Spinal cord (tissue), 9 donors: ENCODE measurements at regions not wholly inside any gene's neighbourhood (a gene's known extent, or its start where the extent isn't known, plus 50 kb on each side); places are given as distances from the start of the nearest gene placed in this dataset.

ENCODE experiments used
- DNase-seq, 6 donors: peaks; one replicate each; pipeline versions ENCODE4 v3.0.0 to v3.0.0-alpha.2; 2013 to 2015; ENCODE audit warnings: low spot score in 6 of 6, low read depth in 4 of 6
- H3K27ac ChIP-seq: one replicate; pipeline ENCODE4 v1.5.1; 2013; ENCODE audit warnings: low read depth, low read length, control low read depth
- H3K27me3 ChIP-seq: one replicate; pipeline ENCODE4 v1.6.1; 2013; ENCODE audit warnings: low read length; ENCODE audit not compliant: control insufficient read depth, insufficient read depth
- H3K36me3 ChIP-seq: one replicate; pipeline ENCODE4 v1.6.1; 2013; ENCODE audit warnings: low read length; ENCODE audit not compliant: control insufficient read depth, insufficient read depth
- H3K4me1 ChIP-seq: one replicate; pipeline ENCODE4 v1.6.1; 2013; ENCODE audit warnings: low read length; ENCODE audit not compliant: control insufficient read depth, insufficient read depth
- H3K4me3 ChIP-seq: one replicate; pipeline ENCODE4 v1.5.1; 2013; ENCODE audit warnings: low read depth, low read length, control low read depth
- H3K9me3 ChIP-seq: one replicate; pipeline ENCODE4 v1.6.1; 2013; ENCODE audit warnings: low read length; ENCODE audit not compliant: control insufficient read depth, insufficient read depth
- WGBS: methylation state at CpG from one replicate; pipeline ENCODE4 v1.1.5; 2013; ENCODE audit warnings: missing lambda C conversion rate; ENCODE audit not compliant: insufficient coverage; 5-methylcytosine and 5-hydroxymethylcytosine counted together
- donor health status: healthy.

DNA sequence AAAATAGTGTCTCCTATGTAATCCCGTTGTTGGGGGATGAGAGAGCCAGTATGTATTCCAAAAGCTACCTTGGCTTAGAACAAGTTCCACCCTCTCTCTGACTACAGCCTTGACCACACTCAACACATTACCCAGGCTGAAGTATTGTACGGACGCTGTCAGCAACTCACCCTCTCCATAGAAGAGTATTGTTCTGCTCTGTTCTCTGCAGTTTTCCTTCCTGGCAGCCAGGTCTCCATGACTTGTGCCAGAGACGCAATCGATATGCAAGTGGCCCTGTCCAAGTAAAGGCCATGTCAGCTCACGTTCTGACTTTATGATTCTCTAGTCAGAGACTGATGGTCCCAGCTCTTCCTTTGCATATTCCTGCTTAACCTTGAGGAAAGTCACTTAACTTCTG lies 164.1 kb upstream of the SLCO3A1 start:
- no peak for DNase-seq
- Histone ChIP-seq H3K36me3 (no peaks in the 10 kb centered on the region), H3K9me3 (no peaks in the 10 kb centered on the region), H3K27me3 (no peaks in the 10 kb centered on the region), H3K4me3 (no peak overlapping the region), H3K27ac (no peak overlapping the region), H3K4me1 (peaks cover 1% of the 10 kb centered on the region)
- WGBS: 60% methylated on average over 5 of the region's 6 CpGs

DNA sequence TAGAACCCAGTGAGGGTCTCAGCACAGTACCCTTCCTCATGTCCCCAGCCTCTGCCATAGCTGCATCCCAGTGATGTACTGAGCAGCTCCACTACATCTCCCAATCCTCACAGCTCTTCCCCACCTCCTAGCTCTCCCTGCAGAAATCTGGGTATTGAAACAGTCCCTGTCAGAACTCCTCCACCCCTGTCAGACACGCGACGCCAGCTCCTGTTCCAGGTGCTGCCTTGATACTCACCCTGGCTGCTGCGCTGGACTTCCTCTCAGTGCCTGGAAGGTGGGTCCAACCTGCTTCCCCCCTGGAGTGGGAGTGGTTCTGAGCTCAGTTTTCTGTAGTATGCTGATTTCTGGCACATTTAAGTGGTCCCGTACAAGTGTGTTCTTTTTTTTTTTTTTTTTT lies 160.9 kb upstream of the SLCO3A1 start:
- Histone ChIP-seq H3K27me3 (no peaks in the 10 kb centered on the region), H3K9me3 (no peaks in the 10 kb centered on the region), H3K4me3 (no peak overlapping the region), H3K4me1 (peaks cover 4% of the 10 kb centered on the region), H3K36me3 (no peaks in the 10 kb centered on the region), H3K27ac (no peak overlapping the region)
- 100% methylated on average over 1 of the region's 5 CpGs for WGBS
- DNase-seq: no peak

DNA sequence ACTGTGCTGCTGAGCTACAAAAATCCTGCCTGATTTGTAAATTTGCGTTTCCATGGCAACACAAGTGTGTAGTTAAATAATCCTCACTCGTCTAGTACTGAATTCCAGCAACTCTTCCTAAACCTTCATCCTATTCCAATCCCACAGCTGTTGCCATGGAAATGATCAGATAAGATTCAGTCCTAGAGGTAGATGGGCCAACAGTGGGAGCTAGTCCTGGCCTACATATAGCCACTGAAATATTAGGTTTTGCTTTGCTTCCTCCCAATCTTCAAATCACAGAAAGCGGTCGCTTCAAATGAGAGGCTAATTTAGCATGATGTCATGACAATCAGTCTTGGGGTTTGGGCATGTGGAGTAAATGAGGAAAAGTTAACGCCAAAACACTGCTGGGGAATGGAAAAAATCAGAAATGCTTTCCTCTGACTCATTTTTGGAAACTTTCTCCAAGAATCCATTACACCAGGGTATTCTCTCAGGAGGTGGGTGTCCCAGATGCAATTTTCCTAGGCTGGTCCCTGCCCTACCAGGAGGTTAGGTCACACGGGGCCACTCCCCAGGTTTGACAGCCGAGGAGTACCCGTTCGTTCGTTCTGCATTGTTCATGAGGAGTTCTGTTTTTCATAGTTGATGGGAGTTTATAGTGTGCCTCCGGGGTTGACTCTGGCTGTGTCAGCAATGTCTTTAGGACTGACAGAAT lies 159.2 kb upstream of the SLCO3A1 start:
- H3K9me3 ChIP-seq: no peaks in the 10 kb centered on the region
- H3K4me1 ChIP-seq: peaks cover 4% of the 10 kb centered on the region
- peak overlapping the region; percentile 53 for H3K27ac ChIP-seq
- H3K36me3 ChIP-seq: no peaks in the 10 kb centered on the region
- 18% methylated on average over 4 of the region's 11 CpGs for WGBS
- peak; percentile 57 to 97 (median 68) for DNase-seq
- no peak overlapping the region for H3K4me3 ChIP-seq
- H3K27me3 ChIP-seq: no peaks in the 10 kb centered on the region

DNA sequence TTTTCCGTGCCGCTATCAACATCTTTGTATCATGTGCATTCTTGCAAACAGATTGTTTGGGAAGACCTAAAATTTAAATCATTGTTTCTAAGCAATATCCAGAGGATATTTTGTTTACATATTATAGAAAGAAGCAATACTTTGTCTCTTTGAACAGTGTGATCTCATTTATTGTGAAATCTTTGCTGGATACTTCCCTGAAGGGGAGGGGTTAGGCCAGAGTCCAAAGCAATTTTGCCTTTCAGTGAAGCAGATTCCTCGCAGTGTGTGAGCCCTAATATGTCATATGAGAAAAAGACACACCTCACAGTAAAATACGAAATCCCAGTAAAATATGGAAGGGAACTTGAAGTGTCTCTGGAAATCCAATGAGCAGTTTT lies 158.7 kb upstream of the SLCO3A1 start:
- peak in 2 of 6 donors; percentile 72 to 79 for DNase-seq
- WGBS: no CpG with 5 or more reads among the region's 4 CpGs

DNA sequence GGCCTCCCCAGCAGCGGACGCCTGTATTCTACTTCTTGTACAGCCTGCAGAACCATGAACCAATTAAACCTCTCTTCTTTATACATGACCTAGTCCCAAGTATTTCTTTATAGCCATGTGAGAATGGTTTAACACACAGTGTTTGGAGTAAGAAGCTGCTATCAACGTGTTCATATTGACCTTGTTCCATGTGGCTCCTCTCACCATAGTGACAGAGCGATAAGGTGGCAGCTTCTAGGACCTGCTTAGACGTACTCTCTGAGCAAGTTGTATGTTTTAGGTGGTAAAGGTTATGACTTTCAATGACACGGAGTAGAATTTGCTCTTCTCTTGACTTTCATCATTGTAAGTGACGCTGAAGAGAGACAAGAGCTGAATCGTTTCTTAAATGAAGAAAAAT lies 157.7 kb upstream of the SLCO3A1 start:
- no peak overlapping the region for H3K27ac ChIP-seq
- no peak overlapping the region for H3K4me3 ChIP-seq
- H3K27me3 ChIP-seq: no peaks in the 10 kb centered on the region
- H3K4me1 ChIP-seq: peaks cover 4% of the 10 kb centered on the region
- DNase-seq: no peak
- no peaks in the 10 kb centered on the region for H3K9me3 ChIP-seq
- no peaks in the 10 kb centered on the region for H3K36me3 ChIP-seq
- WGBS: 90% methylated on average over 2 of the region's 8 CpGs

More for the DNA sequence above, 158.7 kb upstream of the SLCO3A1 start:
- H3K27ac ChIP-seq: peak overlapping the region; percentile 53
- H3K36me3 ChIP-seq: no peaks in the 10 kb centered on the region
- H3K4me1 ChIP-seq: peaks cover 4% of the 10 kb centered on the region
- H3K27me3 ChIP-seq: no peaks in the 10 kb centered on the region
- H3K9me3 ChIP-seq: no peaks in the 10 kb centered on the region
- H3K4me3 ChIP-seq: no peak overlapping the region

DNA sequence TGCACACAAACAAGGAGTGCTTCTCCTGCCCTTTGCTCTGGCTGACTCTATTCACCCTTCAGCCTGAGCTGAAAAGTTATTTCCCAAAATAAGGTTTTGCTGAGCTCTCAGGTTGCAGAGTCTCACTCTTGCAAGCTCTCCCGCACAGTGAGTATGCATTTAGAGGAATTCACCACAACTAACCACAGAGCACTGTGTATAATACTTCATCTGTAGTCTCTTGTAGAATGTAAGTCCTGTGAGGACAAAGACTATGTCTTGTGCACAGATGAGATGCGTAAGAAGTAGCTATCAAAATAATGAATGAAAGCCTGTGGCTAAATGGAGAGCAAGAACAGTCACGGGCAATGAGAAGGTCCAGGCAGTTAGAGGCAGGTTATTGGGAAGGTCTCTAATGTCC lies 156.5 kb upstream of the SLCO3A1 start:
- Histone ChIP-seq H3K27ac (no peak overlapping the region), H3K36me3 (no peaks in the 10 kb centered on the region), H3K4me1 (peaks cover 4% of the 10 kb centered on the region), H3K27me3 (no peaks in the 10 kb centered on the region), H3K9me3 (no peaks in the 10 kb centered on the region), H3K4me3 (no peak overlapping the region)
- WGBS: 73% methylated on average over 2 of the region's 3 CpGs
- no peak for DNase-seq

DNA sequence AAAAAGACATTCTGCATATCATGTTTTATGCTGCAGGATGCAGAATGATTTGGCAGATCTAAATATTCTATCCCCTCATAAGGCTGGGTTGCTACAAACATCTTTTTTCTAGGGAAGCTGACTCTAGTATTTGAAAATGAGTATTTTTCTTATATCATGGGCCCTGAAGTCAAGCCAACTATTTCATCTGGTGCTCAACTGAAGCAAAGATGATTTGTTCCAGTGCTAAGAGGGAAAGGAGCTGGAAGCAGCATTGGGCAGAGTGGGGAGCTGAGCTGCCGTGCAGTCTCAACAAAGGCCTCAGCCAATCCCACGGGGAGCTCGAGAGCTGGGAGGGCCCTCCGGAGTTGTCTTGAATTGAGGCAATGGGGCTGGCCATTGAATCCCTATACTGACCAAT lies 155.3 kb upstream of the SLCO3A1 start:
- 87% methylated on average over 4 of the region's 4 CpGs for WGBS
- no peaks in the 10 kb centered on the region for H3K27me3 ChIP-seq
- H3K4me1 ChIP-seq: peaks cover 4% of the 10 kb centered on the region
- peak in 1 of 6 donors; percentile 79 for DNase-seq
- no peak overlapping the region for H3K27ac ChIP-seq
- no peak overlapping the region for H3K4me3 ChIP-seq
- no peaks in the 10 kb centered on the region for H3K36me3 ChIP-seq
- no peaks in the 10 kb centered on the region for H3K9me3 ChIP-seq

DNA sequence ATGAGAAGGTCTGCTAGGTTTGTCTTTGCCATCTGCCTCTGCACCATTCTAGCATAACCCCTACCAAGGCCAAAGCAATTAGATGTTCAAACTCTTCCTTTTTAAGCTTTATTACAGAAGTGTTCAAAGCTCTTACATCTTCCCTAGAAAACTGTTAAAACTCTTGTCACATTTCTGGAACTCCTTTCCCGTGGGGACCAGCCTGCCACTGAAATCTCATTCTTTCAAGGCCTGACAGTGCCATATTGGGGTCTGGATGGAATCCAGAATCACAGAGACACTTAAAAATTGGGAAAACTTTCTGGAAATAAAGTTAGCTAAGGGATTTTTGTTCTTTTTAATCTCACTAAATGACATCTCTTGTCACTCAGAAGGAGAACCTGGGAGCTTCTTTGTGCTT lies 153.8 kb upstream of the SLCO3A1 start:
- peak in 1 of 6 donors; percentile 82 for DNase-seq
- Histone ChIP-seq H3K27ac (no peak overlapping the region), H3K4me3 (no peak overlapping the region), H3K36me3 (no peaks in the 10 kb centered on the region), H3K4me1 (no peaks in the 10 kb centered on the region), H3K9me3 (no peaks in the 10 kb centered on the region), H3K27me3 (no peaks in the 10 kb centered on the region)
- WGBS: no CpG with 5 or more reads among the region's 1 CpG

DNA sequence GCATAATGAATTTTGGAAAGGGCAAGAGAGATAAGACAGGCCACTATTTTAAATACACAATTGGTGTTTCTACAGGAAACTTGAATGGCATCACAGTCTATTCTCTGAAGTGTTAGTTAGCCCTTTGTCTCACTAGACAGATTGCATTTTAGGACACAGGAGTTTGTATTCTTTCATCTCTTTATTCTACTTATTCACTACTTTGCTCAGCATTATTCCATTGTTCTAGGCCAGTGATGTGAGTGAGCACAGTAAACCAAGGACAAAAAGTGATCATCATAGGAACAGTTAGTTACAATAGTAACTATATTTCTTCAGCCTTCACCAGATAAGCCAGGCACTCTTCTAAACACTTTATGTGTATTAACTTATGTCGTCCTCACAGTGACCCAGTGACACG lies 150.2 kb upstream of the SLCO3A1 start:
- no peaks in the 10 kb centered on the region for H3K27me3 ChIP-seq
- WGBS: no CpG with 5 or more reads among the region's 2 CpGs
- no peaks in the 10 kb centered on the region for H3K4me1 ChIP-seq
- H3K27ac ChIP-seq: no peak overlapping the region
- no peaks in the 10 kb centered on the region for H3K36me3 ChIP-seq
- DNase-seq: no peak
- no peak overlapping the region for H3K4me3 ChIP-seq
- no peaks in the 10 kb centered on the region for H3K9me3 ChIP-seq

DNA sequence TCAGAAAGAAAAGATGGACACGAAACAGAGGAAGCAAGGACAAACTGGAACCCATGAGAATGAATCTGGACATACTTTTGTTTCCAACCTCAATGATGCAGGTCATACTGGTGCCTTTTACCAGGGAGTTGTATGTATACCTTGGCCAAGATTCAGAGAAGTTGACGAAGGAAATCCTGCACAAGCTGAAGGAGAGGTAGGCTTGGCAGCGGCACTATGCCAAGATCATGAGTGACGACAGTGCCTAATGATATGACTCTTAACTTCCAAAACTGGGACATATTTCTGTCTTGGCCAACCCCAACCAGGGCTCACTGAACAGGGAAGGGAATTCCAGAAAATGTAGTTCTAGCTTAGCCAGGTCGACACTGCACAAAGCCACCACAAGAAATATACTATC lies 149.2 kb upstream of the SLCO3A1 start:
- no peak overlapping the region for H3K4me3 ChIP-seq
- no peaks in the 10 kb centered on the region for H3K27me3 ChIP-seq
- WGBS: 98% methylated on average over 4 of the region's 5 CpGs
- H3K4me1 ChIP-seq: no peaks in the 10 kb centered on the region
- H3K27ac ChIP-seq: no peak overlapping the region
- no peaks in the 10 kb centered on the region for H3K9me3 ChIP-seq
- DNase-seq: no peak
- H3K36me3 ChIP-seq: no peaks in the 10 kb centered on the region
